Endothelial cell of umbilical vein (primary cell): ENCODE measurements at regions not wholly inside any gene's neighbourhood (a gene's known extent, or its start where the extent isn't known, plus 50 kb on each side); places are given as distances from the start of the nearest gene placed in this dataset.
A peak's percentile ranks its signal among the peaks of the same experiment; 100 is the strongest.

ENCODE experiments used
- BruUV-seq: library from RNA; stranded (reverse); fragments of 400-500 nt; replicated peaks from 2 replicates; lab custom pipeline; 2021; lab: Mats Ljungman, UMichigan
- CTCF ChIA-PET: fragments of 300-600, 350-600 bp; sonication (Branson Sonifier 250); formaldehyde crosslinking; loops from one replicate; lab custom pipeline; 2021; ENCODE audit warnings: antibody characterized with exemption, inconsistent platforms; lab: Charles Lee
- POLR2A ChIA-PET: fragments of 300-600, 350-600 bp; sonication (Branson Sonifier 250); formaldehyde crosslinking; loops from one replicate; lab custom pipeline; 2021; ENCODE audit warnings: antibody characterized with exemption, inconsistent platforms; lab: Charles Lee
- DNase-seq: peaks from one replicate; pipeline ENCODE4 v3.0.0-alpha.2; 2011; ENCODE audit warnings: low read depth, low spot score
- FAIRE-seq: peaks from 2 replicates; lab custom pipeline; 2011; peaks lifted over from hg19 to GRCh38; lab: Jason Lieb, UNC
- H2AFZ ChIP-seq: 2 replicates; pipeline ENCODE4 v1.6.0; 2012; ENCODE audit warnings: low read depth, low read length, control low read depth, inconsistent platforms
- H3K27ac ChIP-seq: 2 replicates; pipeline ENCODE4 v1.5.1; 2011; ENCODE audit warnings: low read depth, mild to moderate bottlenecking, control low read depth, low read length, moderate library complexity; ENCODE audit not compliant: insufficient read depth
- H3K27me3 ChIP-seq, 2 experiments: 2 replicates each; pipeline versions ENCODE4 v1.6.0 to v1.6.1; 2011; ENCODE audit warnings: low read length in 2 of 2, mixed read lengths in 1 of 2; ENCODE audit not compliant: control insufficient read depth in 2 of 2, insufficient read depth in 2 of 2
- H3K36me3 ChIP-seq, 2 experiments: 2 replicates in 1 of 2; 3 replicates in 1 of 2; pipeline ENCODE4 v1.5.1; 2011; ENCODE audit warnings: low read length in 2 of 2, mild to moderate bottlenecking in 1 of 2, moderate library complexity in 1 of 2; ENCODE audit not compliant: control insufficient read depth in 2 of 2, insufficient read depth in 2 of 2; ENCODE audit errors: extremely low read depth in 1 of 2
- H3K4me1 ChIP-seq: 3 replicates; pipeline ENCODE4 v1.5.1; 2011; ENCODE audit warnings: mild to moderate bottlenecking, low read length; ENCODE audit not compliant: control insufficient read depth, insufficient read depth; ENCODE audit errors: extremely low read depth
- H3K4me2 ChIP-seq: 2 replicates; pipeline ENCODE4 v1.6.1; 2011; ENCODE audit warnings: low read length, control low read depth, mixed read lengths; ENCODE audit not compliant: insufficient read depth
- H3K4me3 ChIP-seq, 3 experiments: fragments of 200-600 bp in 1 of 3; sonication (generic), shearing (Covaris generic) in 1 of 3; replicated peaks in 1 of 3; 2 replicates each; pipeline ENCODE4 v1.5.1; 2011 to 2016; ENCODE audit warnings: control low read depth in 3 of 3, low read length in 3 of 3, mild to moderate bottlenecking in 2 of 3, inconsistent platforms in 1 of 3, low read depth in 1 of 3, moderate library complexity in 1 of 3; ENCODE audit not compliant: insufficient read depth in 1 of 3
- H3K79me2 ChIP-seq: 2 replicates; pipeline ENCODE4 v1.6.0; 2012; ENCODE audit warnings: low read length, inconsistent platforms; ENCODE audit not compliant: control insufficient read depth, insufficient read depth
- H3K9ac ChIP-seq: replicated peaks from 2 replicates; pipeline ENCODE3; 2011; ENCODE audit warnings: low read length, control low read depth; ENCODE audit not compliant: insufficient read depth; ENCODE audit errors: extremely low read depth
- H3K9me1 ChIP-seq: replicated peaks from 3 replicates; pipeline ENCODE4 v1.6.0; 2011; ENCODE audit warnings: mild to moderate bottlenecking, low read length; ENCODE audit not compliant: control insufficient read depth, insufficient read depth; ENCODE audit errors: extremely low read depth
- H3K9me3 ChIP-seq: replicated peaks from 2 replicates; pipeline ENCODE4 v1.5.1; 2012; ENCODE audit warnings: low read length, inconsistent platforms; ENCODE audit not compliant: control insufficient read depth, insufficient read depth
- H4K20me1 ChIP-seq: replicated peaks from 2 replicates; pipeline ENCODE3; 2011; ENCODE audit warnings: mild to moderate bottlenecking, low read length; ENCODE audit not compliant: control insufficient read depth, insufficient read depth; ENCODE audit errors: extremely low read depth
- EZH2 ChIP-seq: IDR thresholded peaks from 2 replicates; pipeline ENCODE4 v1.6.1; 2012; ENCODE audit warnings: borderline replicate concordance, low read depth, mild to moderate bottlenecking, moderate library complexity, low read length, inconsistent platforms; ENCODE audit not compliant: severe bottlenecking
- FOS ChIP-seq: IDR thresholded peaks from 2 replicates; pipeline ENCODE4 v1.6.1; 2011; ENCODE audit warnings: mild to moderate bottlenecking, low read length, moderate library complexity, borderline replicate concordance; ENCODE audit not compliant: insufficient read depth
- GATA2 ChIP-seq: IDR thresholded peaks from 2 replicates; pipeline ENCODE4 v1.7.0; 2011; ENCODE audit warnings: low read depth, mild to moderate bottlenecking, moderate library complexity, mixed read lengths, low read length; ENCODE audit not compliant: insufficient read length, insufficient read depth
- JUN ChIP-seq: IDR thresholded peaks from 2 replicates; pipeline ENCODE4 v1.6.1; 2011; ENCODE audit warnings: borderline replicate concordance, low read depth; ENCODE audit not compliant: insufficient read length, insufficient read depth
- MAX ChIP-seq: IDR thresholded peaks from 2 replicates; pipeline ENCODE4 v1.6.1; 2011; ENCODE audit not compliant: insufficient read depth, insufficient read length
- MYC ChIP-seq: IDR thresholded peaks from one replicate; pipeline ENCODE4 v1.6.1; 2011; ENCODE audit warnings: mild to moderate bottlenecking, low read depth, low read length
- POLR2A ChIP-seq: IDR thresholded peaks from 2 replicates; pipeline ENCODE4 v1.6.1; 2012; ENCODE audit warnings: low read depth, mild to moderate bottlenecking, control low read depth, low read length
- POLR2AphosphoS5 ChIP-seq: IDR thresholded peaks from 2 replicates; pipeline ENCODE4 v1.6.1; 2012; ENCODE audit warnings: low read depth, mild to moderate bottlenecking, control low read depth, low read length, moderate library complexity; ENCODE audit not compliant: insufficient read depth
- dilution Hi-C: fragments of 300-500 bp; cut with MboI; formaldehyde crosslinking; loops from one replicate; pipeline ENCODE4 v1.15.0; 2019; ENCODE audit warnings: low sequenced_read_pairs; ENCODE audit not compliant: extremely low pct_ligation_motif_present
- intact Hi-C: fragments of 100-400 bp; cut with micrococcal nuclease; formaldehyde crosslinking; loops from one replicate; pipeline ENCODE4 v1.10.0; 2022
- TF ChIP-seq, protein P1 (sequence below), 2 donors: IDR thresholded peaks; 1 replicate in 1 of 2; 2 replicates in 1 of 2; pipeline ENCODE4 v1.5.1; 2011; ENCODE audit warnings: low read length in 2 of 2, mild to moderate bottlenecking in 2 of 2, moderate library complexity in 2 of 2, control low read depth in 1 of 2, inconsistent platforms in 1 of 2, low read depth in 1 of 2; ENCODE audit not compliant: insufficient read depth in 1 of 2; ENCODE audit errors: extremely low read depth in 1 of 2

- peak overlapping the region in 1 of 3 experiments; percentile 27 for H3K4me3 ChIP-seq
- dilution Hi-C loops, result no loop called here
- intact Hi-C loops, result loop anchor here (1.0 to 10.0 kb wide), 4 partner anchors 33 to 918 kb away; no protein-coding TSS in a partner anchor
- H4K20me1 ChIP-seq, result no peaks in the 10 kb centered on the region
- H3K79me2 ChIP-seq, result no peaks in the 10 kb centered on the region
- no peak for DNase-seq
- H3K27me3 ChIP-seq, result no peaks in the 10 kb centered on the region
- peak overlapping the region; percentile 49 for H3K9ac ChIP-seq
- no peaks in the 10 kb centered on the region for H3K9me3 ChIP-seq
- TF ChIP-seq POLR2AphosphoS5, result no peak
- no peak for TF ChIP-seq FOS
- TF ChIP-seq GATA2, result no peak
- peak overlapping the region; percentile 87 for H2AFZ ChIP-seq
- no peak for FAIRE-seq
- no peaks in the 10 kb centered on the region for H3K36me3 ChIP-seq
- no peaks in the 10 kb centered on the region for H3K9me1 ChIP-seq
- peak overlapping the region; percentile 88 for H3K27ac ChIP-seq
- POLR2A ChIA-PET, result no interaction called here
- TSS peak; percentile 24 for BruUV-seq
- H3K4me1 ChIP-seq, result peaks cover 26% of the 10 kb centered on the region
- H3K4me2 ChIP-seq, result peak overlapping the region; percentile 79
- CTCF ChIA-PET, result interaction anchor here (1.0 to 3.2 kb wide), 11 partner anchors 9 to 999 kb away, joined by 3 to 27 read pairs (median 4); no protein-coding TSS in a partner anchor
Measured at GRCh38 chr15:70475407-70475781, 288.0 kb downstream of the UACA start.

- intact Hi-C loops (loop anchor here (1.0 to 10.0 kb wide), 4 partner anchors 34 to 917 kb away; no protein-coding TSS in a partner anchor), dilution Hi-C loops (no loop called here)
- Histone ChIP-seq H3K9me3 (no peaks in the 10 kb centered on the region), H3K36me3 (no peaks in the 10 kb centered on the region), H2AFZ (peak overlapping the region; percentile 95), H3K4me3 (peak overlapping the region in 1 of 3 experiments; percentile 27), H3K27me3 (no peaks in the 10 kb centered on the region), H3K9ac (peak overlapping the region; percentile 49), H3K79me2 (no peaks in the 10 kb centered on the region), H4K20me1 (no peaks in the 10 kb centered on the region), H3K4me2 (peak overlapping the region; percentile 79), H3K4me1 (peaks cover 26% of the 10 kb centered on the region), H3K27ac (peak overlapping the region; percentile 88), H3K9me1 (no peaks in the 10 kb centered on the region)
- POLR2A ChIA-PET, result interaction anchor here (1.0 kb wide), 1 partner anchor 378 kb away, joined by 3 read pairs; no protein-coding TSS in a partner anchor
- TF ChIP-seq JUN, result peak; percentile 62
- TF ChIP-seq GATA2, result peak; percentile 69
- TF ChIP-seq POLR2A, result no peak
- no peak for TF ChIP-seq EZH2
- TF ChIP-seq, protein P1, sequence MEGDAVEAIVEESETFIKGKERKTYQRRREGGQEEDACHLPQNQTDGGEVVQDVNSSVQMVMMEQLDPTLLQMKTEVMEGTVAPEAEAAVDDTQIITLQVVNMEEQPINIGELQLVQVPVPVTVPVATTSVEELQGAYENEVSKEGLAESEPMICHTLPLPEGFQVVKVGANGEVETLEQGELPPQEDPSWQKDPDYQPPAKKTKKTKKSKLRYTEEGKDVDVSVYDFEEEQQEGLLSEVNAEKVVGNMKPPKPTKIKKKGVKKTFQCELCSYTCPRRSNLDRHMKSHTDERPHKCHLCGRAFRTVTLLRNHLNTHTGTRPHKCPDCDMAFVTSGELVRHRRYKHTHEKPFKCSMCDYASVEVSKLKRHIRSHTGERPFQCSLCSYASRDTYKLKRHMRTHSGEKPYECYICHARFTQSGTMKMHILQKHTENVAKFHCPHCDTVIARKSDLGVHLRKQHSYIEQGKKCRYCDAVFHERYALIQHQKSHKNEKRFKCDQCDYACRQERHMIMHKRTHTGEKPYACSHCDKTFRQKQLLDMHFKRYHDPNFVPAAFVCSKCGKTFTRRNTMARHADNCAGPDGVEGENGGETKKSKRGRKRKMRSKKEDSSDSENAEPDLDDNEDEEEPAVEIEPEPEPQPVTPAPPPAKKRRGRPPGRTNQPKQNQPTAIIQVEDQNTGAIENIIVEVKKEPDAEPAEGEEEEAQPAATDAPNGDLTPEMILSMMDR (IDR thresholded peaks at IDR 0.05; ENCODE audit: extremely low read depth in 1 of 2, insufficient read depth in 1 of 2, low read depth in 1 of 2, low read length in 2 of 2), result no peak
- peak; percentile 85 for TF ChIP-seq FOS
- TF ChIP-seq POLR2AphosphoS5, result peak; percentile 44
- no peak for TF ChIP-seq MYC
- TF ChIP-seq MAX, result no peak
- CTCF ChIA-PET, result interaction anchor here (0.6 to 3.2 kb wide), 12 partner anchors 8 to 999 kb away, joined by 3 to 27 read pairs (median 4); no protein-coding TSS in a partner anchor
- FAIRE-seq (peak; percentile 97), DNase-seq (peak; percentile 96)
- BruUV-seq, result no TSS peak
Measured at GRCh38 chr15:70474471-70475406, 288.6 kb downstream of the UACA start.
